GM12872 (cell line): ENCODE measurements at regions not wholly inside any gene's neighbourhood (a gene's known extent, or its start where the extent isn't known, plus 50 kb on each side); places are given as distances from the start of the nearest gene placed in this dataset.

Experiments used
- TF ChIP-seq, protein P1 (sequence below): IDR thresholded peaks from 3 replicates; pipeline ENCODE4 v1.5.1; 2011; ENCODE audit warnings: low read depth, mild to moderate bottlenecking, low read length, moderate library complexity; ENCODE audit not compliant: insufficient read depth

DNA sequence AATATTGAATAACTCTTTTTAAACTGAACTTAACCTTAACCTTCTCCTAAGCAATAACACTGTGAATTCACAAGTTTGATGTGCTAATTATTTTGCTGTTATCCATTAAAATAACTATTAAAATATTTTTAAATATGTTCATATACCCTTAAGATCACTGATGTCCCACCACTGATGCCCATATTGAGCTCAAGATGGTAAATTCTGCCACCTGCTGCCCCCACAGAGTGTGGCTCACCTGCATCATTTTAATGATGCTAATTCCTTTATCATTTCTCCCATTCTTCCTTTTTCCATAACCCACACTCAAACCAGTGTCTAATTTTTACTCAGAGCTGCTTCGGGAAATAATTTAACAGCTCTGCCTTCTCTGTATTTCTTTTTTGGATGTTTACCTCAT is 82.3 kb upstream of the ARID5B start:
- TF ChIP-seq, protein P1, sequence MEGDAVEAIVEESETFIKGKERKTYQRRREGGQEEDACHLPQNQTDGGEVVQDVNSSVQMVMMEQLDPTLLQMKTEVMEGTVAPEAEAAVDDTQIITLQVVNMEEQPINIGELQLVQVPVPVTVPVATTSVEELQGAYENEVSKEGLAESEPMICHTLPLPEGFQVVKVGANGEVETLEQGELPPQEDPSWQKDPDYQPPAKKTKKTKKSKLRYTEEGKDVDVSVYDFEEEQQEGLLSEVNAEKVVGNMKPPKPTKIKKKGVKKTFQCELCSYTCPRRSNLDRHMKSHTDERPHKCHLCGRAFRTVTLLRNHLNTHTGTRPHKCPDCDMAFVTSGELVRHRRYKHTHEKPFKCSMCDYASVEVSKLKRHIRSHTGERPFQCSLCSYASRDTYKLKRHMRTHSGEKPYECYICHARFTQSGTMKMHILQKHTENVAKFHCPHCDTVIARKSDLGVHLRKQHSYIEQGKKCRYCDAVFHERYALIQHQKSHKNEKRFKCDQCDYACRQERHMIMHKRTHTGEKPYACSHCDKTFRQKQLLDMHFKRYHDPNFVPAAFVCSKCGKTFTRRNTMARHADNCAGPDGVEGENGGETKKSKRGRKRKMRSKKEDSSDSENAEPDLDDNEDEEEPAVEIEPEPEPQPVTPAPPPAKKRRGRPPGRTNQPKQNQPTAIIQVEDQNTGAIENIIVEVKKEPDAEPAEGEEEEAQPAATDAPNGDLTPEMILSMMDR, result 0 out of 3 replicates have a peak, but pooled peaks have one; percentile 11

DNA sequence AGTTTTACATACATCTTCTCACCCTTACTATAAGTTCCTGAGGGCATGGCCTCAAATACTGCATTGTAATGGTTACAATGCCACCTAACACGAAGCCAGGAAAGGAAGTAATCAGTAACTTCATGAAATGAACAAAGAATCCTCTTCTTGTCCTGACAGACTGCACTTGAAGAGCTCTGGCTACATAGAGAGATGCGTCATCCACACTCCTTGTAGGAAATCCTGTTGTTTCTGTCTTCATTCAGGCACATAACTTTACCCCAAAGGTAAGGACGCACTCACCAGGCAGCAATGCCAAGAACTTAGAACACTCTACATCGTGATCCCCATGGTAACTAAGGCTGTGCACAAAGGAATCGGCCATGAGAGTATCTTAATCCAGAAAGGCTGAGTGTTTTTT is 80.3 kb upstream of the ARID5B start:
- TF ChIP-seq, protein P1, result no peak

DNA sequence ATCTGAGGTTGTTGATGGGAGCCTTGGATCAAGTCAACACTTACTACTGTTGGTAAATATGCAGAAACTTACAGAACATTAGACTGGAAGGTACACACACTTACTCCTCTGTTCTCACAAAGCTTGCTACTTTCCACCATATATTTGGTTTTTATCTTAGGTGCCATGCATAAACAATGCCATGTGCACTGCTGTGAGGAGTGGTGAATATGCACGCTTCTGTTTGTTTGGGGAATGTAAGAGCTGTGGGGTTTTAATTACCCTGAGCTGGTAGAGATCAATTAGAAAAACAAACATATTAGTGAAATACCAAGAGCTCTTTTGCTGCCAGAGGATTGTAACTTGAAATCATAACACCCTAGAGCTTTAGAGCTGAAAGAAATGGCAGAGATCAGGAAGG is 79.8 kb upstream of the ARID5B start:
- TF ChIP-seq, protein P1, result no peak

DNA sequence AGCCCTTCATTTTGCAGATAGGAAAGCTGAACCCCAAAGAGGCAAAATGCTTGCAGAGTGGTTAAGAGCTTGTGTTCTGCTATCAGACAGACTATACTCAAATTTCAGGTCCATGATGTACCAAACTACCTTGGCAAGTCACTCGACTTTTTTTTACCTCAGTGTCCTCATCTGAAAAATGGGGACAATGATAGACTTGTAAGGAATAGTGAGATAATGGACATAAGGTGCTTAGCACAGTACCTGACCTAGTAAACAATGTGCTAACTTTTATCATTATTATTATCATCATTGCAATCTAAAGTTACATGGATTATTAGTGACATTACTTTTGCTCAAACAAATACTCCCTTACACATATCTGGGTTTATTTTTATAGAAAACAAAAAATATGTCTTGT is 79.4 kb upstream of the ARID5B start:
- TF ChIP-seq, protein P1, result no peak

DNA sequence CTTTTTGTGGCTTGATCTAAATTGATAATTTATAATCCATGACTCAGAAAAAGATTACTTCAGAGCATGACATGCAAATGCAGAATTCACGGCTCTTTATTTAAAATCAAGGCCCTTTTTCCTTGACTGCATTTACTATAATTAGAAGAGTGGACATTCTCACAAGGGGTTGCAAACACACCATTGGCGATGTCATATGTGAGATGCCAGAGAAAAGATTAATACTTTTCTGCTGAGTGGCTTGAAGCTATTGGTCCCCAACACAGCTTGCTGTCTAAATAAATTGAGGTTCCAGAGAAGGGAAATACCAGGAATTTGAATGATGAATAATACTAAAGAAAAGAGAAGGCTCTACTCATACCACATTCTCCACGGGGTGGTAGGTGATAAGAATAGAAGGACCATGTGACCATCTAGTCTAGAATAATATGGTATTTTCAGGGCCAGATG is 78.7 kb upstream of the ARID5B start:
- TF ChIP-seq, protein P1, result no peak

DNA sequence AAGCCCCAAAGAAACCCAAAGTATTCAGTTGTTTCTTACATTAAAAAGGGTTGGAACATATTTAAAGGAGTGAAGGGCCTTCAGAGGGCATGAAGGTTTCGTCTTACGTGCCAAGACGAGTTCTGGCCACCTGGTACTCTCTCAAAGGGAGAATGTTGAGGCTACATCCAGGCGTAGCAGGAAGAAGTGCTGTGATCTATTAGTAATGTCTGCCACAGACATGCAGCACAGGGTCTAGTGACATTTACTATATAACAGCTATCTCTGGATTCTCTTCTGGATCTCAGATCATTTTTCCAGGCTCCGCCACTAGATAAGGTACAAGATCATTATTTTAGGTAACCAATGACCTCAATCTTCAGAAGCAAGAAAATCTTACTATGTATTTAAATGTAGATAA is 76.5 kb upstream of the ARID5B start:
- TF ChIP-seq, protein P1, result no peak

DNA sequence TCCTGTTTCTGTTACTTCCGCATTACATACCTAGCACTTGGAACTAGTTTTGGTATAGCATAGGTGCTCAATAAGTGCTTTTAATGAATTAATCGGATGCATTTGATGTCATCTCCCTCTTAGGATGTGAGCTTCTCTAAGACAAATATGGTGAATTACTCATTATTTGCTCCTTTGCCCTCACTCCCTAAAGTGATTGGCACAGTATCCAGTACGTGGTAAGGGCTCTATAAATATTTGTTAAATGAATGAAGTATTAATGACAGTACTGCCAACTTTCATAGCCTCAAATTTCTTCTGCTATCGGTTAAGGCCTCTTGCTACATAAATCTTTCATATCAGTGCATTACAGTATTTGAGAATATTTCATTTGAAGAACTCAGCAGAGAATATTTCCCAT is 75.9 kb upstream of the ARID5B start:
- TF ChIP-seq, protein P1, result no peak

DNA sequence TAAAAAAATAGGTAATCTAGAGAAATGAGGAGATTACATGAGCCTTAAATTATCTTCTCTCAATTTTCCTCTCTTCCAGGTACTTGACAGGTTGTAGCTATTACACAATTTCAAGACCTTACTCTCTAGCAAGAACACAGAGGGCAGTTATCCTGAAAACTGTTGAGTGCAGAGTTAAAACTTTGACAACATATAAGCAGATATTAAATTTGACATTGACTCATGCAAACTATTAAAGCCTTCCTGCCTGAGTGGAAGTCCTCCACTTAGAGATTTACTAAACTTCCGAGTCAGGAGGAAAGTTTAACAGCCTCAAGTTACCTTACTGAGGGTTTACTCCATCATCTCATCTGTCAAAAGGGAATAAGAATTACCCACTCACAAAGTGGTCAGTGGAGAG is 73.5 kb upstream of the ARID5B start:
- TF ChIP-seq, protein P1, result no peak
